HepG2 (cell line): ENCODE measurements at regions not wholly inside any gene's neighbourhood (a gene's known extent, or its start where the extent isn't known, plus 50 kb on each side); places are given as distances from the start of the nearest gene placed in this dataset.

Experiments used
- AHDC1 ChIP-seq: sonication (generic); formaldehyde crosslinking; IDR thresholded peaks from 2 replicates; pipeline ENCODE4 v1.5.1; 2020; ENCODE audit warnings: mild to moderate bottlenecking, missing genetic modification reagents, borderline replicate concordance
- ATM ChIP-seq: fragments of 450-650 bp; IDR thresholded peaks from 2 replicates; pipeline ENCODE4 v1.7.1; 2017; ENCODE audit warnings: mild to moderate bottlenecking, borderline replicate concordance
- BATF2 ChIP-seq: sonication (generic); formaldehyde crosslinking; IDR thresholded peaks from 2 replicates; pipeline ENCODE4 v1.8.0; 2022; ENCODE audit warnings: mild to moderate bottlenecking, missing genetic modification reagents, moderate library complexity
- CREB1 ChIP-seq, 2 experiments: fragments of 450-650 bp in 1 of 2; IDR thresholded peaks; 2 replicates each; pipeline ENCODE4 v1.6.1; 2016 to 2017; ENCODE audit warnings: control low read depth in 1 of 2, mild to moderate bottlenecking in 1 of 2, missing compliant biosample characterization in 1 of 2, missing genetic modification characterization in 1 of 2
- FOXP4 ChIP-seq: sonication (generic); formaldehyde crosslinking; IDR thresholded peaks from 2 replicates; pipeline ENCODE4 v1.4.0; 2020; ENCODE audit warnings: missing genetic modification reagents
- GABPA ChIP-seq, 2 experiments: IDR thresholded peaks; 2 replicates each; pipeline ENCODE4 v1.6.1; 2011 to 2016; ENCODE audit warnings: low read depth in 2 of 2, low read length in 1 of 2, missing biosample characterization in 1 of 2, missing genetic modification characterization in 1 of 2
- MED1 ChIP-seq: sonication (generic); formaldehyde crosslinking; IDR thresholded peaks from 2 replicates; pipeline ENCODE4 v1.4.0; 2020; ENCODE audit warnings: missing genetic modification reagents
- MXI1 ChIP-seq: IDR thresholded peaks from 3 replicates; pipeline ENCODE4 v1.6.1; 2012; ENCODE audit warnings: low read depth, low read length, inconsistent platforms, borderline replicate concordance
- NONO ChIP-seq, 2 experiments: fragments of 450-650 bp in 1 of 2; sonication (generic) in 1 of 2; formaldehyde crosslinking in 1 of 2; IDR thresholded peaks in 1 of 2; conservative IDR thresholded peaks in 1 of 2; 2 replicates each; pipeline versions ENCODE4 v1.6.1 to v1.8.0; 2017 to 2022; ENCODE audit warnings: mild to moderate bottlenecking in 1 of 2, missing genetic modification reagents in 1 of 2, moderate library complexity in 1 of 2
- NR2F6 ChIP-seq, 2 experiments: IDR thresholded peaks; 2 replicates each; pipeline ENCODE4 v1.6.1; 2016; ENCODE audit warnings: antibody characterized with exemption in 1 of 2, mild to moderate bottlenecking in 1 of 2
- PITX1 ChIP-seq: sonication (generic); formaldehyde crosslinking; IDR thresholded peaks from 2 replicates; pipeline ENCODE4 v1.5.1; 2020; ENCODE audit warnings: mild to moderate bottlenecking, missing genetic modification reagents
- PLSCR1 ChIP-seq: sonication (generic); formaldehyde crosslinking; IDR thresholded peaks from 2 replicates; pipeline ENCODE4 v1.5.0; 2020; ENCODE audit warnings: missing genetic modification reagents, mild to moderate bottlenecking, borderline replicate concordance
- SOX5 ChIP-seq: IDR thresholded peaks from 2 replicates; pipeline ENCODE4 v1.6.1; 2016; ENCODE audit warnings: borderline replicate concordance
- YEATS4 ChIP-seq: sonication (generic); formaldehyde crosslinking; IDR thresholded peaks from 2 replicates; pipeline ENCODE4 v1.4.0; 2020; ENCODE audit warnings: missing genetic modification reagents, borderline replicate concordance
- ZNF562 ChIP-seq: sonication (generic); formaldehyde crosslinking; IDR thresholded peaks from 2 replicates; pipeline ENCODE4 v1.8.0; 2022; ENCODE audit warnings: missing genetic modification reagents, borderline replicate concordance

- TF ChIP-seq PLSCR1 (CRISPR knock-in tag): no peak
- TF ChIP-seq CREB1 (IDR thresholded peaks at IDR 0.05): no peak
- peak; percentile 70 for TF ChIP-seq CREB1 (CRISPR knock-in tag; IDR thresholded peaks at IDR 0.05)
- peak; percentile 100 for TF ChIP-seq AHDC1
- peak; percentile 95 for TF ChIP-seq MED1
- peak; percentile 99 for TF ChIP-seq SOX5
- peak; percentile 91 for TF ChIP-seq FOXP4
- peak; percentile 85 for TF ChIP-seq NR2F6 (IDR thresholded peaks at IDR 0.05)
- TF ChIP-seq NR2F6 (CRISPR knock-in tag; IDR thresholded peaks at IDR 0.05): peak; percentile 85
- TF ChIP-seq PITX1 (CRISPR knock-in tag): peak; percentile 89
- no peak for TF ChIP-seq NONO (IDR thresholded peaks at IDR 0.05)
- peak; percentile 79 for TF ChIP-seq NONO (CRISPR knock-in tag; conservative IDR thresholded peaks at IDR 0.05)
- peak; percentile 48; the same call in 1 of the 2 replicates for TF ChIP-seq YEATS4
- 0 out of 3 replicates have a peak, but pooled peaks have one; percentile 18 for TF ChIP-seq MXI1
- no peak for TF ChIP-seq BATF2 (CRISPR knock-in tag)
- TF ChIP-seq ATM: no peak
- TF ChIP-seq ZNF562 (CRISPR knock-in tag): 0 out of 2 replicates have a peak, but pooled peaks have one; percentile 39
- TF ChIP-seq GABPA (IDR thresholded peaks at IDR 0.05; ENCODE audit: low read depth, low read length): no peak
- peak; percentile 27; the same call in 1 of the 2 replicates for TF ChIP-seq GABPA (CRISPR knock-in tag; IDR thresholded peaks at IDR 0.05; ENCODE audit: low read depth)
Observed at GRCh38 chr2:63734510-63734909, 107.2 kb upstream of the UGP2 start (continued).
